Right cardiac atrium (tissue), 5 donors: ENCODE measurements at regions not wholly inside any gene's neighbourhood (a gene's known extent, or its start where the extent isn't known, plus 50 kb on each side); places are given as distances from the start of the nearest gene placed in this dataset.

Experiments used
- ATAC-seq, 2 donors: fragments of 200-7000 bp; cut with Tn5 transposase; one replicate each; pipeline versions ENCODE4 v1.8.0 to v1.9.1; 2020; ENCODE audit warnings: moderate library complexity in 2 of 2, mild to moderate bottlenecking in 1 of 2
- DNase-seq, 3 donors: peaks; one replicate each; pipeline ENCODE4 v3.0.0-alpha.2; 2020
- H3K27ac ChIP-seq: one replicate; pipeline ENCODE4 v1.5.1; 2013; ENCODE audit warnings: mild to moderate bottlenecking, low read length, control low read depth, moderate library complexity
- H3K27me3 ChIP-seq: one replicate; pipeline ENCODE4 v1.6.1; 2013; ENCODE audit not compliant: control insufficient read depth, insufficient read depth
- H3K4me1 ChIP-seq: one replicate; pipeline ENCODE4 v1.6.1; 2013; ENCODE audit warnings: low read length; ENCODE audit not compliant: control insufficient read depth, insufficient read depth
- H3K4me3 ChIP-seq: one replicate; pipeline ENCODE4 v1.5.1; 2013; ENCODE audit warnings: low read length, control low read depth
- H3K9me3 ChIP-seq: one replicate; pipeline ENCODE4 v1.6.1; 2013; ENCODE audit warnings: low read length; ENCODE audit not compliant: control insufficient read depth
- WGBS: extraction: QIAGEN DNeasy Blood & Tissue Kit; methylation state at CpG from one replicate; pipeline ENCODE4 v1.1.7; 2013; 5-methylcytosine and 5-hydroxymethylcytosine counted together
- intact Hi-C, 4 donors: fragments of 100-400 bp; cut with DNase I; formaldehyde crosslinking; loops; one replicate each; pipeline versions ENCODE4 v1.11.0 to v1.14.0; 2022 to 2023
- donor health status: healthy with polysubstance abuse.
- donor health status: DM: no; HTN: yes; CAD: no.
- donor health status: DM: no; HTN: no; CAD: no.
- donor health status: DM: no; HTN: yes; CAD: no; lungs with severe emphysema.
- donor health status: DM: yes; HTN: yes; CAD: no.

DNA sequence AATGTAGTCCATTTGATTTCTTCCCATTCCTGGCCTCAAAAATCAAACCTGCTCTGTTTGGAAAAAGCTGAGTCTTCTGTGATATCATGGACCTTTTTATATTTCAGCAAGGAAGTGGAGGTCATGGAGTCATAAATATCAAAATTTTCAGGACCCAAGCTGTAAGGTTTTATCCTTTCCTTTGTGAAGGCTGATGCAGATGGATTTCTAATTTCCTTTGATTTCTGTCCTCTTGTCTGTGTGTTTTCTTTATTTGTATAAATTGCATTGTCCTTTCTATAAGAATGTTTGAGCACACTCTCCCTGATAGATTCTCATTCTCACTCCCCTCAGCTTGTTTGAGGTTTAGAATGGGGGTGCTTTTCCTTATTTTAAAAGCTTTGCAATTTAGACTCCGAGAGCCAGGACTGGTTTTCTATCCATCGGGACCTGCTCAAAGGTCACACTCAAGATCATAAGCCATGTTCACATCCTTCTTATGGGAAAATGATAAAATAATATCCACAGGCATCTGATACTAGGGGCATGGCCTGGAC, 127.4 kb upstream of the TMEM161B start:
- Histone ChIP-seq H3K4me1 (peaks cover 2% of the 10 kb centered on the region), H3K27me3 (no peaks in the 10 kb centered on the region), H3K27ac (no peak overlapping the region), H3K9me3 (no peaks in the 10 kb centered on the region), H3K4me3 (no peak overlapping the region)
- intact Hi-C loops: no loop called here
- 94% methylated on average over 2 of the region's 2 CpGs for WGBS
- DNase-seq (no peak), ATAC-seq (no peak)

- H3K4me1 ChIP-seq: peaks cover 2% of the 10 kb centered on the region
- DNase-seq (no peak), ATAC-seq (no peak)
- H3K27ac ChIP-seq: no peak overlapping the region
- H3K27me3 ChIP-seq: no peaks in the 10 kb centered on the region
- H3K4me3 ChIP-seq: no peak overlapping the region
- WGBS: 80% methylated on average over 4 of the region's 4 CpGs
- H3K9me3 ChIP-seq: no peaks in the 10 kb centered on the region
- intact Hi-C loops: no loop called here
Measured at GRCh38 chr5:88395264-88395663, 126.6 kb upstream of the TMEM161B start.

DNA sequence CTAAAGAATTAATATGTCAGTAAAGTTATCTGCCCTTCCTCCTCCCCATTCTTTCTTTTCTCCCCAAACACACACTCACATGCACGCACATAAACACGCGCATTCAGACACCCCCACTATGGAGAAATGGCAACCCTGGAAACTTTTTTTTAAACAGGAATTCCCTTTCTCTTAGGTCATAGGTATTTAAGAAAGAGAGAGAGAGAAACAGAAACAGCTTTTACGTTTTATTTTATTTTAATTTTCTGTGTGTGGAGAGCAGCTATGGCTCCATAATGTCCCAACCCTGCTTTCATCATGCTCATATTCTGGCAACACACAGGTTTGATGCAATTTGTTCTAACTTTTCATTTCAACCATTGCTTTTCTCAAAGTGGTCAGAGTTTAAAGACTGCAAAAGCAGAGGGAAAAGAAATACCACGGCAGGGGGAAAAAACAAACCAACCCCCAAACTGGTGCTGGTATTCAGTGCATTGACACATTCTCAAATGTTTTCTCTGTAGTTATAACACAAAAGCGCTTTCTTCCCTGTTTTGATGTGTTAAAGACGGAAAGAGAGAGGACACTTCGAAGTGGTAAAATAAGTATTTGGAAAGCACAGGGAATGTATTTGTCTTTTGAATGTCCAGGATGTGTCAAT, 126.0 kb upstream of the TMEM161B start:
- 69% methylated on average over 8 of the region's 8 CpGs for WGBS
- ATAC-seq (no peak), DNase-seq (no peak)
- Histone ChIP-seq H3K9me3 (no peaks in the 10 kb centered on the region), H3K27ac (no peak overlapping the region), H3K4me1 (peaks cover 2% of the 10 kb centered on the region), H3K27me3 (no peaks in the 10 kb centered on the region), H3K4me3 (no peak overlapping the region)
- intact Hi-C loops: no loop called here

DNA sequence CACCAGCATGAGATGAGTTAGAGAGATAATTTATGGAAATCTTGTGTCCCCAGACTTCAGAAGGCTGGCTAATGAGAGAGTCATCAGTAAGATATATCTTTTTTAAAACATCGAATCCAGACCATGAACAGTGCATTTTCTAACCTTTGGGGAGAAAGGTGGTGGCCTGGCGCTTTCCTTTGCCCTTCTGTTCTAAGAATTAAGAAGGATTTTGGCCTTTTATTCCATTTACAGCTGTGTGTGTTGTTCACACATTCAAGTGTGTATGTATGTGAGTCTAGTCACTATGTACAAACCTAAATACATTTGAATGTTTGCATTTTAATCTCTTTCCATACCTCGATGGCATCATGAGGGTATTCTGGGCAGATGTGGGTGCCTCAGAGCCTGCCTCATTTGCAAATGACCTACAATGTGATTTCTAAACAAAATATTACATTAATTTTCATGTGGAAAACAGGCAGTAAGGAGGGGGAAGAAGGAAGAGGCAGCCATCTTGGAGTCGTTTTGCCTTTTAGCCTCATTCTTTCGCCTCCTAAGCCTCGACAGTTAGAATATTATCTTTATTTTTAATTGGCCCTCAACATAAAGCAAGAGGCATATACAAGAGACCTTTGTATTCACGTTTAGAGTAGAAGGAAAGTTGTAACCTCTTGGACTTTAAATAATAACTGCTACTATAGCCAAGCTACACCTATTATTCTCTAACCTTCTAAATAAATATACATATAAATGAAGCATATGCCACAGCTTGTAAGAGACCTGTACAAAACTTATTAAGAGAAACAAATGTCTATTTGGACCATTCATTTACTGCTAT, 125.3 kb upstream of the TMEM161B start:
- Histone ChIP-seq H3K27me3 (no peaks in the 10 kb centered on the region), H3K27ac (no peak overlapping the region), H3K4me1 (peaks cover 2% of the 10 kb centered on the region), H3K9me3 (no peaks in the 10 kb centered on the region), H3K4me3 (no peak overlapping the region)
- WGBS: 76% methylated on average over 7 of the region's 7 CpGs
- ATAC-seq (no peak), DNase-seq (no peak)
- intact Hi-C loops: no loop called here

DNA sequence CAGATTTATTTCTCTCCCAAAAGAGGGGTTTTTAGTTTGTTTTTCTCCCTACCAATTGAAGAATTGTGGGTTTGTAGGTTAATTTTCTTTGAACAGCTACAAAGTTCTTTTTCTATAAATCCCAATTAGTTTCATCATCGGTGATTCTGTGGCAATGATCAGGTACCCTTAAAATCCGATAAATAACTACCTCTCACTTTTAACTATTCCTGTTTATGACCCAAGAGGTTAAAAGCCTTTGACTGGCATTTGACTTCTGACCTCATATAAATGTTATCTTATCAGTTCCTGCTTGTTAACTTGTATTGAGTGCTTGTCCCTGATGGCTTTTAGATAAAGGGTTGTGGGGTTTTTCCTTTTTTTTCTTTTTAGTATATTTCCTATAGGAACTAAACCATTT, 124.4 kb upstream of the TMEM161B start:
- ATAC-seq (no peak), DNase-seq (no peak)
- Histone ChIP-seq H3K9me3 (no peaks in the 10 kb centered on the region), H3K27me3 (no peaks in the 10 kb centered on the region), H3K27ac (no peak overlapping the region), H3K4me1 (no peaks in the 10 kb centered on the region), H3K4me3 (no peak overlapping the region)
- WGBS: 71% methylated on average over 2 of the region's 2 CpGs
- intact Hi-C loops: no loop called here

DNA sequence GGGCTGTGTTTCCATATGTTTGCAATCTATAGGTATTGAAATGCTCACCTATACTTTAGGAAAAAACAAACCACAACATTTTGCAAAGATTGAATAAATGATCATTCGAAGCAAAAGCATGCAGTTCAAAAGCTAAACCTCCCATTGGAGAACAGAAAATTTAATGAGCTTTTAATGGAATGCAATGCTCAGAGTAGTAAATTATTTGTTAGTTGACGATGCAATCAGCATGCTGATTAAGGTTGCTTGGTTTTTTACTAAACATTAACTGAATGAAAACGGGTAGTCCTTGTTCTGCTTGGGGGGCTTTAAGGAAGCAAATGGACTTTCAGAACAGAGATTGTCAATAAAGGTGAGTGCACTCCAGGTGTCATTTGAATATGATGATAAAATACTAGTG, 123.3 kb upstream of the TMEM161B start:
- H3K4me3 ChIP-seq: no peak overlapping the region
- DNase-seq (no peak), ATAC-seq (no peak)
- no peaks in the 10 kb centered on the region for H3K9me3 ChIP-seq
- H3K4me1 ChIP-seq: no peaks in the 10 kb centered on the region
- WGBS: 77% methylated on average over 3 of the region's 3 CpGs
- H3K27ac ChIP-seq: no peak overlapping the region
- intact Hi-C loops: no loop called here
- no peaks in the 10 kb centered on the region for H3K27me3 ChIP-seq

DNA sequence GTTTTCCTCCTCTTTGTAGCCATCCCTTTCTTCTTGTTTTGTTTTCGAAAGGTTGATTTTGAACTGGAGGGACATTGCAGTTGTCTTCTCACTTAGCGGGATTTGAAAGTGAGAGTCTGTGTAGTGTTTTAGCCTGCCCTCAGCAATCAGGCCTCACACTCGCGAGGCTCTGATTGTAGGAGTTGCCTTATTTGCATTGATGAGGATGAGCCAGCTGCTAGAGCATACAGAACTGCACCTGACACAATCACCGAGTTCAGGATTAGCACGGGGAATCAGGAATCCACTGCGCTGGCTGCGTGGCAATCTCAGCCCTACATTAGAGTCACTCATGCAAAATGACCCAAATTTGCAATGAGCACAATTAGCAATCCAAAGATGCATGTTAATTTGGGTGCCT, 122.5 kb upstream of the TMEM161B start:
- H3K9me3 ChIP-seq: no peaks in the 10 kb centered on the region

DNA sequence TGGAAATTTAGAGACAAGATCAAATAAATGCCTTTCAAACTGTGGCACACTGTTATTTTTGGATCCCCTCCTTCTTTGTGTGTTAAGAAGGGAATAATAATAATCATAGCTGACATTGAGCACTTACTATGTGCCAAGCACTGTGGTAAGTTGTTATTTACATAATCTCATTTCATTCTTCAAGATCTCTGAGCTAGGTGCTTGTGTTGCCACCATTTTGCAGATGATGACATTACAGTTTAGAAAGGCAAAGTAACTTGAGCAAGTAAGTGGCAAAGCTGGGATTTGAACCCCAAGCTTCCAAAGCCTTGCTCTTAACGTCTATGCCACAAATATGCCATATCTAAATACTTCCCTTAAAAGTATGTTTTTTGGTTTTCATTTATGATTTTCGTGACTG, 121.8 kb upstream of the TMEM161B start:
- intact Hi-C loops: no loop called here
- no peak overlapping the region for H3K4me3 ChIP-seq
- no peak for ATAC-seq
- H3K9me3 ChIP-seq: no peaks in the 10 kb centered on the region
- no peak for DNase-seq
- H3K27ac ChIP-seq: no peak overlapping the region
- H3K27me3 ChIP-seq: no peaks in the 10 kb centered on the region
- no peaks in the 10 kb centered on the region for H3K4me1 ChIP-seq
- 77% methylated on average over 2 of the region's 2 CpGs for WGBS

More for the DNA sequence above, 122.5 kb upstream of the TMEM161B start:
- H3K4me1 ChIP-seq: no peaks in the 10 kb centered on the region
- no peak overlapping the region for H3K4me3 ChIP-seq
- H3K27me3 ChIP-seq: no peaks in the 10 kb centered on the region
- intact Hi-C loops: no loop called here
- H3K27ac ChIP-seq: no peak overlapping the region
- no peak for DNase-seq
- 62% methylated on average over 8 of the region's 8 CpGs for WGBS
- ATAC-seq: no peak

DNA sequence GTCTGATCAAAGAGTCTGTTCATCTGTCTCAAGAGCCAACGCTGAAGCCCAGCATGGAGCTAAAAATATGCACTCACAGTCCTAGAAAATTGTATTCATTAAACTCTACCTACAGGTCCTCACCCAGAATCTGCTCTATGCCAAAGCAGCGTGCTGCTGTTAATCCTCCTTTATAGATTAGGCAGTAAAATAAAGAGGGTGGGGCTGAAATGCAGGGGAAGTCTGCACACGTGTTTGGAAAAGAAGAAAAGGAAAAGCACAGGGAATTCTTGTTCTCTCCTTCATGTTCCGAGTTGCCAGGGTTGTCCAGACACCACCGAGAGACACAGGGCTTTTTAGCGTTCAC, 121.4 kb upstream of the TMEM161B start:
- no peak overlapping the region for H3K27ac ChIP-seq
- WGBS: 68% methylated on average over 6 of the region's 6 CpGs
- H3K9me3 ChIP-seq: no peaks in the 10 kb centered on the region
- no peak overlapping the region for H3K4me3 ChIP-seq
- DNase-seq (no peak), ATAC-seq (no peak)
- H3K27me3 ChIP-seq: no peaks in the 10 kb centered on the region
- intact Hi-C loops: no loop called here
- H3K4me1 ChIP-seq: no peaks in the 10 kb centered on the region

GRCh38 chr5:88389338-88390095, 120.9 kb upstream of the TMEM161B start:
- Histone ChIP-seq H3K27ac (no peak overlapping the region), H3K9me3 (no peaks in the 10 kb centered on the region), H3K27me3 (no peaks in the 10 kb centered on the region), H3K4me3 (no peak overlapping the region), H3K4me1 (no peaks in the 10 kb centered on the region)
- ATAC-seq (no peak), DNase-seq (no peak)
- intact Hi-C loops: no loop called here
- WGBS: 72% methylated on average over 4 of the region's 4 CpGs
